GM20000 (cell line): ENCODE measurements at regions not wholly inside any gene's neighbourhood (a gene's known extent, or its start where the extent isn't known, plus 50 kb on each side); places are given as distances from the start of the nearest gene placed in this dataset.

Experiments used
- DNase-seq: peaks from one replicate; pipeline ENCODE4 v3.0.0; 2012; ENCODE audit warnings: low spot score
- CTCF ChIP-seq: IDR thresholded peaks from 2 replicates; pipeline ENCODE4 v1.5.1; 2012; ENCODE audit warnings: mild to moderate bottlenecking, control low read depth; ENCODE audit errors: extremely low read depth, missing control alignments

GRCh38 chr20:11249683-11250082 lies 575.9 kb upstream of the JAG1 start:
- TF ChIP-seq CTCF = no peak
- DNase-seq = no peak

GRCh38 chr20:11252447-11252846 lies 578.6 kb upstream of the JAG1 start:
- DNase-seq = no peak
- TF ChIP-seq CTCF = no peak

- DNase-seq = no peak
These were observed 581.7 kb upstream of the JAG1 start for GRCh38 chr20:11255455-11255854.

GRCh38 chr20:11255860-11256259 lies 582.1 kb upstream of the JAG1 start:
- no peak for DNase-seq
- no peak for TF ChIP-seq CTCF

More at GRCh38 chr20:11255455-11255854, 581.7 kb upstream of the JAG1 start:
- no peak for TF ChIP-seq CTCF

- TF ChIP-seq CTCF = no peak
These were observed 586.8 kb upstream of the JAG1 start for GRCh38 chr20:11260611-11261010.

GRCh38 chr20:11261533-11262000 lies 587.8 kb upstream of the JAG1 start:
- TF ChIP-seq CTCF = no peak
- DNase-seq = no peak

More at GRCh38 chr20:11260611-11261010, 586.8 kb upstream of the JAG1 start:
- DNase-seq = no peak

GRCh38 chr20:11266571-11266970 lies 592.8 kb upstream of the JAG1 start:
- no peak for TF ChIP-seq CTCF
- no peak for DNase-seq
